H1 (cell line): ENCODE measurements at regions not wholly inside any gene's neighbourhood (a gene's known extent, or its start where the extent isn't known, plus 50 kb on each side); places are given as distances from the start of the nearest gene placed in this dataset.

Source experiments
- FOSL1 ChIP-seq: IDR thresholded peaks from 2 replicates; pipeline ENCODE4 v1.6.1; 2011; ENCODE audit warnings: mild to moderate bottlenecking, low read depth, low read length, moderate library complexity; ENCODE audit not compliant: insufficient read depth
- KDM4A ChIP-seq: IDR thresholded peaks from one replicate; pipeline ENCODE4 v1.7.1; 2012; ENCODE audit warnings: low read depth, mild to moderate bottlenecking, moderate library complexity, low read length, inconsistent platforms; ENCODE audit not compliant: severe bottlenecking
- NRF1 ChIP-seq: IDR thresholded peaks from 2 replicates; pipeline ENCODE4 v1.6.1; 2011; ENCODE audit warnings: mild to moderate bottlenecking, low read depth, low read length, improper control_type of control experiment

DNA sequence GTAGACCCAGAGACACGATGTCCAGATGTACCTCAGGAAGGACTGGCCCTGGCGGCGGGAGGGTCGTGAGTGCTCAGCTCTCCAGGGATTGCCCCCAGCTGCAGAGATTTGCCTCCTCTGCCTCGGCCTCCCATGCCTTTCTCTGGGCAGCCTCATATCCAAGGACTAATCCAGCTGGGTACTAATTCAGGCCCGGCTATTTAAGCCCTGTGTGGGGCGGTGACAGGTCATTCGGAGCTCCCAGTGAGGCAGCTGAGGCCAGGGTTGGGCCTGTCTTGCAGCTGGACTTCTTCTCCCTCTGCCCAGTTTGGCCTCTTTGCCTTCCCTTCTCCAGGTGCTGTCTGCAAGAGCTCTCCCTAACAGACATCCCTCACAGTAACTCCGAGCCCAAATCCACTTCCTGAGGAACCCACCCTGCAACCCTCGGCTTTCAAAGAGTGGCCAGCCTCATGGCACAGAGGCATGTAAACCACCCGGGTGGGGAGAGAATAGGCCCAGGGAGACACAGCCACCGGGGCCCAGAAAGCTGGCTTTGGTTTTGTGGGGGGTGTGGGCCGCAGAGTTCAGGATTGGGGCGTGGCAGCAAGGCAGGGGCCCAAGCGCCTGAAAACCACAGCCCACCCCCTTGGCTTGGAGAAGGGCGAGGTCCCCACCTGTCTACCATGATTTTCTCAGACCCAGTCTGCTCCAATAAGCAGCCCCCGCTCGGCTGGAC is 85.8 kb downstream of the PPCDC start (continued):
- TF ChIP-seq FOSL1 (no peak), NRF1 (no peak), KDM4A (no peak)
